HL-60 (cell line): ENCODE measurements at regions not wholly inside any gene's neighbourhood (a gene's known extent, or its start where the extent isn't known, plus 50 kb on each side); places are given as distances from the start of the nearest gene placed in this dataset.
"Not testable (repeated sequence)": the region's sequence is repeated elsewhere in the genome, so short reads cannot be mapped to it uniquely, and the experiment has no call there.

Experiments
- DNase-seq, 2 experiments: peaks; one replicate each; pipeline ENCODE4 v3.0.0-alpha.2; 2010 to 2020; ENCODE audit warnings: low read depth in 1 of 2, low spot score in 1 of 2
- H3K27ac ChIP-seq: fragments of 250-450 bp; sonication (Bioruptor Pico); replicated peaks from 2 replicates; pipeline ENCODE4 v1.5.1; 2020; ENCODE audit warnings: mild to moderate bottlenecking, moderate library complexity
- H3K27me3 ChIP-seq: fragments of 250-450 bp; sonication (Bioruptor Pico); 2 replicates; pipeline ENCODE4 v1.5.1; 2021; ENCODE audit warnings: mild to moderate bottlenecking, moderate library complexity; ENCODE audit not compliant: insufficient read depth, poor library complexity, severe bottlenecking
- H3K4me3 ChIP-seq: replicated peaks from 2 replicates; pipeline ENCODE4 v1.5.1; 2011; ENCODE audit warnings: mild to moderate bottlenecking, control low read depth, low read length; ENCODE audit not compliant: insufficient read depth
- POLR2AphosphoS5 ChIP-seq: IDR thresholded peaks from 2 replicates; pipeline ENCODE4 v1.6.1; 2012; ENCODE audit warnings: low read depth
- SPI1 ChIP-seq: IDR thresholded peaks from 2 replicates; pipeline ENCODE4 v1.6.1; 2012; ENCODE audit warnings: low read depth, mild to moderate bottlenecking, borderline replicate concordance

DNA sequence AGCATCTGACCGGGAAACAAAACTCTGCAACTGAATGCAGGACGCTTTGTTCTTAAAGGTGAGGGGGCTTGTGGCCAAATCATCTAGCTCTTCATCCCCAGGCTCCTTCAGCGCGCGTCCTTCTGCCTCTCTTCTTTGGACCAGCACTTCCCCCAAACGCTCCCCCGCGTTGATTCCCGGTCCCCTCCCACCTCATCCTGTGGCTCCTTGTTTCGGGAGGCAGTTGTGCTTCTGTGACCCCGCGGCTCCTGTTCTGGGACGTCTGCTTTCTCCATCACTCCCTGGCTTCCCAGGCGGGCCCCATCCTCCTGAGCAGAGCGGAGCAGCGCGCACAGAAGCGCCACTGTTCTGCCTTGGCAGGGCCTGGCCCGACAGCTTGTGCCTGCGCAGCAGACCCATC lies 109.7 kb upstream of the ZNG1E start:
- not testable (repeated sequence) for H3K4me3 ChIP-seq, H3K27ac ChIP-seq, DNase-seq, H3K27me3 ChIP-seq

DNA sequence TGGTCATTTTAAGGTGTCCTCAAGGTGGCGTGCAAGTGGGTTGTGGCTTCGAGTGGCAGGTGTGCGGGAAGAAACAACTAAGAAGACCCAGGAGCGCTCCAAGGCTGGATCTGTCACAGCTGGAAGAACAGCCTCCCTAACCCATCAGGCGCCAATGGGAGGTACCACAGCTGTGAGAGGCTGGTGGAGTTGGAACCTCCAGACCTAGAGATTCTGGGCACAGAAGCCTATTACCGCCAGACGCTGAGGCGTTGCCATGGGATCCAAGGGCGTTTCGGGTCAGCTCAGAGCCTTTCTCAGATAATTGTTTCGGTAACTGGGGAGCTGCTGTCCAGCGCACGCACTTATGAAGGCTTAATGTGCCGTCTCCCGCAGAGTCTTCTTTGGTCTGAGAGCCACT lies 156.7 kb upstream of the ZNG1E start:
- H3K27ac ChIP-seq, H3K27me3 ChIP-seq: not testable (repeated sequence)

DNA sequence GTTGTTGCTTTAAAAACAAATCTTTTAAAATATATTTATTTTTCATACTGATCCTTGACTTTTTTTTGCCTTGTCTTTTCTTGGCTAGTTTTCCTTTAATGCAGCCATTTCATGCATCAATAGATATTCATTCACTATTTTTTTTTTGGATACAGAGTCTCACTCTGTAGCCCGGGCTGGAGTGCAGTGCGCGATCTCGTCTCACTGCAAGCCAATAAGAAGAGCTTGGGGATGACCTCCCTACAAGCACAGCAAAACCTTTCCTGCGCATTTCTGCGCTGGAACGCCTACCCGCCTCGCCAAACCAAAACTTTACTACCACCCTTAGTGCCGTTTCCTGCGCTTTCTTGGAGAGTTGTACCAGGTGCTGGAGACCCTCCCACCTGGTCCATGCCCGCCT lies 161.3 kb upstream of the ZNG1E start:
- not testable (repeated sequence) for H3K27ac ChIP-seq, H3K4me3 ChIP-seq, DNase-seq, H3K27me3 ChIP-seq

More for the DNA sequence above, 156.7 kb upstream of the ZNG1E start:
- not testable (repeated sequence) for DNase-seq, H3K4me3 ChIP-seq

DNA sequence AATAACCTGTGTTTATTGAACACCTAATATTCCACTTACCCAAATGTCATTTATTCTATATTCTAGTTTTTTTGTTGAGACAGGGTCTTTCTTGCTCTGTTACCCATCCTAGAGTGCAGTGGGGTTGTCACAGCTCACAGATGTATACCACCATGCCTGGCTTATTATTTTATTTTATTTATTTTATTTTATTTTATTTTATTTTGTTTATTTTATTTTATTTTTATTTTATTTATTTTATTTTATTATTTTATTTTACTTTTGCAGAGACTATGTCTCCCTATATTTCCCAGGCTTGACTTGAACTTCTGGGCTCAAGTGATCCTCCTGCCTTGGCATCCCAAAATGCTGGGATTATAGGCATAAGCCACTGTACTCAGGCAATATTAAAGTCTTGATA lies 167.8 kb upstream of the ZNG1E start:
- H3K4me3 ChIP-seq, DNase-seq, H3K27ac ChIP-seq, H3K27me3 ChIP-seq: not testable (repeated sequence)

DNA sequence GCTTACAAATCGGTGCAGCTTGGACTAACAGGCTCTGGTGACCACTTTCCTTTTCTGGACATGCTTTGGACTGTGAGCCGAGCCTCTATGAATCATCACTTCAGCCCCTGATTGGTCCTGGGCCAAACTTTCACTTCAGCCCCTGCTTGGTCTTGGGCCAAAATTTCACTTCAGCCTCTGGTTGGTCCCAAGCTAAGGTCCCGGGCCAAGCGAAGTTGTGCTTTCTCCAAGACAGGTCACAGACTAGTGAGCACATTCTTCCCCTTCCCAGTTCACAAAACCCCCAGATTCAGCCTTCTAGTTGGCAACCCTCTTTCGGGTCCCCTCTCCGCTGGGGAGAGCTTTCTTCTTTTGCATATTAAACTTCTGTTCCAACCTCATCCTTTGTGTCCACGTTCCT lies 171.0 kb upstream of the ZNG1E start:
- not testable (repeated sequence) for H3K27me3 ChIP-seq, H3K4me3 ChIP-seq, H3K27ac ChIP-seq, DNase-seq

DNA sequence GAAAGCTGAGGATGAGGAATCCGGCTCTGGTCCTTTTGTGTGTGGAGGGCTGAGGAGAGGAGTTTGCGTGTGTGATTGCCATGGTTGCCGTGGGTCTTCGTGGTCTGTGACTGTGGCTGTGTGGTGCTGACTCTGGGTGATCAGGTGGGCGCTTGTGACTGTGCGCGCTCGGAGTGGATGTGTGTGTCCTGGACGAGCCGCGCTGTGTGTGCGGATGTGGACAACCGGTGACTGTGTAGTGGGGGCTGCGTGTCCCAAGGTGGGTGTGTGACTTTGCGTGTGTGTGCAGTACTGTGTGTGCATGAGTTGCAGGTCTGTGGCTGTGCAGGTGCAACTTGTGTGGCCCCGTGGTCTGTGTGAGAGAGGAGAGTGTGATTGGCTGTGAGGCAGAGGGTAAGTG lies 172.0 kb upstream of the ZNG1E start:
- H3K4me3 ChIP-seq, DNase-seq, H3K27ac ChIP-seq, H3K27me3 ChIP-seq: not testable (repeated sequence)

DNA sequence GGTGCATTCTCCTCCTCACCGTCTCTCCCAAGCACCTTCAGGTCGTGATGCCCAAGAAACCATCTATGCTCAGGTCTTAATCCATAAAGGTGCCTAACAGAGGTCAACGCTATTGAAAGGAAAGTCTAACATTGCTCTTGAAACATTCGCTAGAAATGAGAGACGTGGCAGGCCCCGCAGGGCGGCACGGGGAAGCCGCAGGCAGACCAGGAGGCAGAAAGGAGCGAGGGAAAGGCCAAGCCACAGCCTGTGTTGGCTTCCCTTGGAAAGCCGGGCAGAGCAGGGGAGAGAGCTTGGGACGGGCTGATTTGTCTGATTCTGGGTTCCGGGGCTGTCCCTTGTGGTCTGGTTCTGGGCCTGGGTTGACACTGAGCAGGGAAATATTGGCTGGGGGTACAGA lies 192.8 kb upstream of the ZNG1E start:
- not testable (repeated sequence) for H3K4me3 ChIP-seq, H3K27me3 ChIP-seq
- DNase-seq: peak in 1 of 2 experiments; percentile 42
- H3K27ac ChIP-seq: peak overlapping the region; percentile 39

DNA sequence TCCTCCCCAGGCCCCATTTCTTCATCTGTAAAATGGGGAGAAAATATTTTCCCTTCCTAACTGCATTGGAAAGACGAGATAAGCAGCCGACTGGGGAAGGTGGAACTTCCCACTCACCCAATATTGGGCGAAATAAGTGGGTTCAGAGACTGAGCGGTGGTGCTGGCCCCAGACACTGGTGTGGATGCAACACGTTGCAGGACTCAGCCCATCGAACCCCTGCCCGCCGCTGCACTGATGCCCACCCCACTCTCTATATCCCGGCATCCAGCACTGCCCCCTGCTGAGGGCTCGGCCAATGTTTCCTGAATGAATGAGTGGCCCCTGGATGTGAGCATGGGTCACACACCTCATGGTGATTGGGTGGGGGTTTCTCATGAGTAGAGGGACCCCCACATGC lies 194.4 kb upstream of the ZNG1E start:
- not testable (repeated sequence) for DNase-seq, H3K27ac ChIP-seq, H3K4me3 ChIP-seq, H3K27me3 ChIP-seq

DNA sequence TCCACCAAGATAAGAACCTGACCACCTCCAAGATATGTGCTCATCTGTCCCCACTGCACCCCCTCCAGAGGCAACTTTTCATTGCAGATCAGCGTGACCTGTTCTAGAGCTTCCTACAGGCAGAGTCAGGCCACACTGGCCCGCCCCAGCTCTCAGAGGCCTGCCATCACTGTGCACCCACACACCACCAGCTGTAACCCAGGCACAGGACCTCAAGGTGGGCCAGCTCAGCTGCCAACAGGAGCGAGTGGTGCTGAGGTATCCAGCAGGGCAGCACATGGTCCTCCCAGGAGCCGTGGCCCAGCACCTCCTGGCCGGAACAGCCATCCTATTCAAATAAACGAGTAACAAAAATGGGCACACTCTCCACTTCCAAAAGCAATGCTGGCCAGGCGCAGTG lies 189.9 kb upstream of the FOXD4L5 start:
- H3K4me3 ChIP-seq, DNase-seq, H3K27me3 ChIP-seq, H3K27ac ChIP-seq: not testable (repeated sequence)

DNA sequence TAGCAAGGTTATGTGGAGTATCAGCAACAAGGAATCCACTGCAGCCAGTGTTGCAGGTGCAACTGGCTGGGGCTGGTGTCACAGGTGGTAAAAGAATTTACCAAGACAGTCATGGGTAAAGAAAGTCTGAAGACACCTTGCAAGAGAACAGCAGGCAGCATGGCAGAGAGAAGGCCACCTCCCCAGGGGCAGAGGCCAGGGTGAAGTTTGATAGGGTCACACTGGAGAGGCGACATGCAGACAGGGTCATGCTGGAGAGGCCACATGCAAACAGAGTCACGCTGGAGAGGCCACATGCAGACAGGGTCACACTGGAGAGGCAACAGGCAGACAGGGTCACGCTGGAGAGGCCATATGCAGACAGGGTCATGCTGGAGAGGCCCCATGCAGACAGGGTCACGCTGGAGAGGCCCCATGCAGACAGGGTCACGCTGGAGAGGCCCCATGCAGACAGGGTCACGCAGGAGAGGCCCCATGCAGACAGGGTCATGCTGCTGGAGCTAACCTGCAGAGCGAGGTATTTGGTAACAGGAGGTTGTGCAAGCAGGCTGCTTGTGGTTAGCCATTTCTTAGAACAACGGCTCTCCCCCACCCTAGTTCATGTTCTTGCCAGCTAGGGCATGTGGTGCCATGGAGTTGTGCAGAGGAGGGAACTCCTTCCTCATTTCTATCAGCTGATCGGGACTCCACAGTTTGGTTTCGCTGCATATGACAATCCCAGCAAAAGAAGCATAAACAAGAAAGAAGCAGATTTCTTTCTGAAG lies 188.2 kb upstream of the FOXD4L5 start:
- peak; percentile 92 for TF ChIP-seq POLR2AphosphoS5
- peak; percentile 49; the same call in 1 of the 2 replicates for TF ChIP-seq SPI1
- peak; percentile 98 for DNase-seq
- peak overlapping the region; percentile 78 for H3K27ac ChIP-seq

DNA sequence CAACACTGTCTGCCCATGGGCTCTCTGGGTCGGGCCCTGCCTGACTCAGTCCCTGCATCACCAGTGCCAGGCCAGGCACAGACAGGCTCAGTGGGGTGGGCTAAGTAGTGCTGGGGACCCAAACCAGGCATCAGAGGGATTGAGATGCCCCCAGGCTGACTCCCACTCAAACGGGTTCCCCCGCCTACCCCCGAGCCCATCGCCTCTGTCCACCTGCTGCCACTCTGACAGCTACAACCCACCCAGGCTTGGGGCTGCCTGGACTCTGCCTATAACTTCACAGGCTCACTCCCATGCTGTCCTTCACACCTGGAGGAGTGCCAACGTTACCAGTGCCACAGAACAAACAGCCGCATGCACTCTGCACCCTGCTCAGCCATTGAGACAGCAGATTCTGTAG lies 186.1 kb upstream of the FOXD4L5 start:
- not testable (repeated sequence) for H3K27me3 ChIP-seq, H3K27ac ChIP-seq, H3K4me3 ChIP-seq, DNase-seq

More for the DNA sequence above, 188.2 kb upstream of the FOXD4L5 start:
- H3K27me3 ChIP-seq, H3K4me3 ChIP-seq: not testable (repeated sequence)

DNA sequence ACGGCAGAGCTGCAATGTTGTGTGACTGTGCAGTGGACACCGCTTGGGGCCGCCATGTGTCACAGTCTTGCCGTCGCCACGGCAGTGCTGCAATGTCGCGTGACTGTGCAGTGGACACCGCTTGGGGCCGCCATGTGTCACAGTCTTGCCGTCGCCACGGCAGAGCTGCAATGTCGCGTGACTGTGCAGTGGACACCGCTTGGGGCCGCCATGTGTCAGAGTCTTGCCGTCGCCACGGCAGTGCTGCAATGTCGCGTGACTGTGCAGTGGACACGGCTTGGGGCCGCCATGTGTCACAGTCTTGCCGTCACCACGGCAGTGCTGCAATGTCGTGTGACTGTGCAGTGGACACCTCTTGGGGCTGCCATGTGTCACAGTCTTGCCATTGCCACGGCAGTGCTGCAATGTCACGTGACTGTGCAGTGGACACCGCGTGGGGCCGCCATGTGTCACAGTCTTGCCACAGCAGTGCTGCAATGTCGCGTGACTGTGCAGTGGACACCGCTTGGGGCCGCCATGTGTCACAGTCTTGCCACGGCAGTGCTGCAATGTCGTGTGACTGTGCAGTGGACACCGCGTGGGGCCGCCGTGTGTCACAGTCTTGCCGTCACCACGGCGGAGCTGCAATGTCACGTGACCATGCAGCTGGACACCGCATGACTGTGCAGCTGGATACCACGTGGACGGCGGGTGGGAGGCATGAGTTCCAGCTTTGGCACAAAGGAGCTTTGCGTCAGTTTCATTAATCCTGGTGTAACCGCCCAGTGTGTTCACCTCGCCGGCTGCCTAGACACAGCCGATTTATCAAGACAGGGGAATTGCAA lies 182.1 kb upstream of the FOXD4L5 start:
- H3K27me3 ChIP-seq, H3K27ac ChIP-seq, DNase-seq, H3K4me3 ChIP-seq: not testable (repeated sequence)

DNA sequence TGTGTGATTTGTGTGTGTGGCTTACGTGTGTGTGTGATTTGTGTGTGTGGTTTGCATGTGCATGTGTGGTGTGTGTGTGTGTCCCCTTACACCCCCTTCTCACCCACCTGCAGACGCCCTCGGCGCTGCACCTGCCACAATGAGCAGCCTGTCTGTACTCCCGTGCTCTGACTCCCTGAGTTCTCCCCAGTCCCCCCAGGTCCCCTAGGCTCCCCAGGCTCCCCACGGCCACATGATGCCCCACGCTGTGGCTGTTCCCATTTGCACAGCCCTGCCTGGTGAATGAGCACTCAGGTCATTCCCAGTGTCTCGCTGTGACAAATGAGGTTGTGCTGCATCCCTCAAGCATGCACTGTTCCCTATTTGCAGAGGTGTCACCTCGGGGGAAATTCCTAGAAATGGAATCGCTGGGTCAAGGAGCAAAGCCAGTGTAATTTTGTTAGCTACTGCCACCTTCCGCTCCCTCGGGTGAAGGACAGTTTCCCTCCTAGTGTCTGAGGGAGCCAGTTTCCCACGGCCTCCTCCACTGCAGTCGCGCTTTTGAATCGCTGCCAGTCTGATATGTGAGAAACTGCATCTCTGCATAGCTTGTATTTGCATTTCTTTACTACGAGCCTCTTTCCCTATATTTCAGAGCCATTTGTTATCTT lies 180.4 kb upstream of the FOXD4L5 start:
- not testable (repeated sequence) for H3K27me3 ChIP-seq, H3K27ac ChIP-seq
- peak in 1 of 2 experiments; percentile 33 for DNase-seq

DNA sequence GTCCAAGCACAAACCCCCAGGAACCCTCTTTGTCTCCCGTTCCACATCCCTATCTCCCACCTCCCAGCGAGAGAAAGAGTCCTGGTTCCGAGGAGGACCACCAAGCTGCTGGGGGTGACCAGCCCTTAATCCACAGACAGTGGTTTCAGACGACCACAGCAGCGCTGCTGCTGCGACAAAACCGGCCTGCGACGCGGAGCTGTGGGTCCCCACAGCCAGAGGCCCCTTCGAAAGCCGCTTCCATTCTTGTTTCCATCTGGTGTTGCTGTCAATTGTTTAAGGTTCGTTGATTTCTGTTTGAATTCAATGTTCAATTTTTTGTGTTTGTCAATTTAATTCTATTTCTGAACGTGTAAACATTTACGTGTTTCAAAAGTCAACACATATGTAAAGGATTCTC lies 177.5 kb upstream of the FOXD4L5 start:
- H3K27ac ChIP-seq, H3K4me3 ChIP-seq, DNase-seq, H3K27me3 ChIP-seq: not testable (repeated sequence)

More for the DNA sequence above, 180.4 kb upstream of the FOXD4L5 start:
- not testable (repeated sequence) for H3K4me3 ChIP-seq
